Stomach (tissue), 8 donors: ENCODE measurements at regions not wholly inside any gene's neighbourhood (a gene's known extent, or its start where the extent isn't known, plus 50 kb on each side); places are given as distances from the start of the nearest gene placed in this dataset.

Source experiments
- DNase-seq, 2 donors: peaks; one replicate each; pipeline versions ENCODE4 v3.0.0 to v3.0.0-alpha.2; 2013 to 2019
- H3K27ac ChIP-seq, 5 donors: fragments of 200-600 bp in 4 of 5; sonication (generic) in 4 of 5; one replicate each; pipeline ENCODE4 v1.5.1; 2013 to 2019; ENCODE audit warnings: mild to moderate bottlenecking in 1 of 5, moderate library complexity in 1 of 5
- H3K27me3 ChIP-seq, 3 donors: fragments of 200-600 bp; sonication (generic); one replicate each; pipeline ENCODE4 v1.5.1; 2017 to 2019; ENCODE audit warnings: mixed run types in 1 of 3
- H3K36me3 ChIP-seq, 4 donors: fragments of 200-600 bp; sonication (generic); 1 replicate in 3 of 4; 2 replicates in 1 of 4; pipeline ENCODE4 v1.5.1; 2016 to 2019
- H3K4me1 ChIP-seq, 4 donors: fragments of 200-600 bp; sonication (generic); one replicate each; pipeline ENCODE4 v1.5.1; 2016 to 2019
- H3K4me3 ChIP-seq, 4 donors: fragments of 200-600 bp; sonication (generic) in 3 of 4; one replicate each; pipeline ENCODE4 v1.5.1; 2016 to 2019; ENCODE audit warnings: mild to moderate bottlenecking in 1 of 4
- H3K9me3 ChIP-seq, 4 donors: fragments of 200-600 bp; sonication (generic); one replicate each; pipeline ENCODE4 v1.5.1; 2016 to 2019
- EP300 ChIP-seq: sonication (generic); formaldehyde crosslinking; IDR thresholded peaks from one replicate; pipeline ENCODE4 v1.6.1; 2017; ENCODE audit warnings: antibody characterized with exemption
- POLR2A ChIP-seq, 4 donors: fragments of 450-650 bp; IDR thresholded peaks; one replicate each; pipeline ENCODE4 v1.6.1; 2016; ENCODE audit warnings: antibody characterized with exemption in 4 of 4, control low read depth in 2 of 4, mild to moderate bottlenecking in 1 of 4, moderate library complexity in 1 of 4
- POLR2AphosphoS5 ChIP-seq, 3 donors: sonication (generic); formaldehyde crosslinking; IDR thresholded peaks; one replicate each; pipeline ENCODE4 v1.6.1; 2016; ENCODE audit warnings: antibody characterized with exemption in 3 of 3
- WGBS, 5 donors: extraction: QIAGEN DNeasy Blood & Tissue Kit in 3 of 5; methylation state at CpG; one replicate each; pipeline versions ENCODE4 v1.1.5 to v1.1.7; 2013 to 2018; 5-methylcytosine and 5-hydroxymethylcytosine counted together
- intact Hi-C: fragments of 100-400 bp; cut with DNase I; formaldehyde crosslinking; loops from one replicate; pipeline ENCODE4 v1.15.1; 2023; ENCODE audit warnings: low total_unique reads
- TF ChIP-seq, protein P1 (sequence below), 7 experiments: fragments of 450-650 bp in 4 of 7; fragments of 200-600 bp in 3 of 7; sonication (generic) in 3 of 7; IDR thresholded peaks; one replicate each; pipeline ENCODE4 v1.5.1; 2016 to 2019; ENCODE audit warnings: antibody characterized with exemption in 7 of 7, control low read depth in 2 of 7, mild to moderate bottlenecking in 1 of 7
- donor health status: healthy with polysubstance abuse.
- donor health status: Bipolar disorder and iron deficiency.
- donor health status: healthy.

DNA sequence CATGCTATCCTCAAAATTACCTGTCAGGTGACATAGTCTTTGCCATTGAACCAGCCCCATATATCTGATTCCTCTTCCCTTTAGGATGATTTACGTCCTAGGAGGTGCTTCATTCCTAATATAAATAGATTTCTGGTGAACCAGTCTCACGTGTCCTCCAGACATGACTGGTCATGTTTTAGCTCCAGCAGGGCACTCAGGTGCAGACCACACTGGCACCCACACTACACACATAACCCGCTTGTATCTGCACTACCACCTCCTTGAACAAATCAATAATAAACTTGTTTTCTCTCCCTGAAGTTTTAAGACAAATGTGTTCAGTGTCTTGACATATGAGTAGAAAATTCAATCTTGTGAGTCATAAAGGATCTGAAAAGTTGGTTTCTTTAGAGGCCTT is 155.5 kb downstream of the GOLIM4 start:
- no peak overlapping the region for H3K27ac ChIP-seq
- intact Hi-C loops, result no loop called here
- H3K4me1 ChIP-seq, result no peaks in the 10 kb centered on the region
- H3K27me3 ChIP-seq, result no peaks in the 10 kb centered on the region
- no peaks in the 10 kb centered on the region for H3K36me3 ChIP-seq
- no peak overlapping the region for H3K4me3 ChIP-seq
- no peaks in the 10 kb centered on the region for H3K9me3 ChIP-seq
- 75 to 94% (median 84%) methylated on average over 3 of the region's 3 CpGs for WGBS, 5 donors
- DNase-seq, result no peak
- TF ChIP-seq POLR2AphosphoS5 (IDR thresholded peaks at IDR 0.05) (no peak), POLR2A (IDR thresholded peaks at IDR 0.05) (no peak), EP300 (no peak)

GRCh38 chr3:167938516-167938915 is 157.2 kb downstream of the GOLIM4 start:
- H3K9me3 ChIP-seq, result no peaks in the 10 kb centered on the region
- no peak for DNase-seq
- H3K4me3 ChIP-seq, result no peak overlapping the region
- no peaks in the 10 kb centered on the region for H3K27me3 ChIP-seq
- no peaks in the 10 kb centered on the region for H3K36me3 ChIP-seq
- intact Hi-C loops, result no loop called here
- no peaks in the 10 kb centered on the region for H3K4me1 ChIP-seq
- no peak overlapping the region for H3K27ac ChIP-seq
- no peak for TF ChIP-seq POLR2A (IDR thresholded peaks at IDR 0.05)
- TF ChIP-seq, protein P1, sequence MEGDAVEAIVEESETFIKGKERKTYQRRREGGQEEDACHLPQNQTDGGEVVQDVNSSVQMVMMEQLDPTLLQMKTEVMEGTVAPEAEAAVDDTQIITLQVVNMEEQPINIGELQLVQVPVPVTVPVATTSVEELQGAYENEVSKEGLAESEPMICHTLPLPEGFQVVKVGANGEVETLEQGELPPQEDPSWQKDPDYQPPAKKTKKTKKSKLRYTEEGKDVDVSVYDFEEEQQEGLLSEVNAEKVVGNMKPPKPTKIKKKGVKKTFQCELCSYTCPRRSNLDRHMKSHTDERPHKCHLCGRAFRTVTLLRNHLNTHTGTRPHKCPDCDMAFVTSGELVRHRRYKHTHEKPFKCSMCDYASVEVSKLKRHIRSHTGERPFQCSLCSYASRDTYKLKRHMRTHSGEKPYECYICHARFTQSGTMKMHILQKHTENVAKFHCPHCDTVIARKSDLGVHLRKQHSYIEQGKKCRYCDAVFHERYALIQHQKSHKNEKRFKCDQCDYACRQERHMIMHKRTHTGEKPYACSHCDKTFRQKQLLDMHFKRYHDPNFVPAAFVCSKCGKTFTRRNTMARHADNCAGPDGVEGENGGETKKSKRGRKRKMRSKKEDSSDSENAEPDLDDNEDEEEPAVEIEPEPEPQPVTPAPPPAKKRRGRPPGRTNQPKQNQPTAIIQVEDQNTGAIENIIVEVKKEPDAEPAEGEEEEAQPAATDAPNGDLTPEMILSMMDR (IDR thresholded peaks at IDR 0.05), result no peak
- no peak for TF ChIP-seq EP300
- TF ChIP-seq POLR2AphosphoS5 (IDR thresholded peaks at IDR 0.05), result no peak

DNA sequence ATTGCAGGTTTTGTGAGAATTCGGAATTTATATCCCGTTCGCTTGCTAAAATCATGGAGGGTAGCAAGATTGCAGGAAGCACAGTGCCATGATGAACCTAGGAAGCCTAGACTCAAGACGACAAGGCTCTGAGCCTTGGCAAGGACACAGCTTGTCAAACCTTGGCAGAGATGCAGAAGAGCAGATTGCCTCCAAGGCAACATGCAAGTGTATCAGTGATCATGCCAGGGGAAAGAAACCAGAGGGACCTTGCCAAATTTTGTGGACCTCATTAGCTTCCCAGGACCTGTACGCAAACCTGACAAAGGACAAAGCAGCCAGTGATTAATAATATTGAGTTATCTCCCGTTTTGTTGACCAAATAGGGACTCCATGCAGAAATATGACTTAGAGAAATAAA is 159.7 kb downstream of the GOLIM4 start:
- no peaks in the 10 kb centered on the region for H3K27me3 ChIP-seq
- TF ChIP-seq POLR2AphosphoS5 (IDR thresholded peaks at IDR 0.05), result no peak
- TF ChIP-seq EP300, result no peak
- TF ChIP-seq, protein P1 (IDR thresholded peaks at IDR 0.05), result no peak
- TF ChIP-seq POLR2A (IDR thresholded peaks at IDR 0.05), result no peak
- intact Hi-C loops, result no loop called here
- WGBS, 5 donors, result 62 to 67% (median 64%) methylated on average over 6 of the region's 6 CpGs
- no peak overlapping the region for H3K4me3 ChIP-seq
- no peak overlapping the region for H3K27ac ChIP-seq
- no peak for DNase-seq
- H3K4me1 ChIP-seq, result no peaks in the 10 kb centered on the region
- H3K9me3 ChIP-seq, result no peaks in the 10 kb centered on the region
- H3K36me3 ChIP-seq, result no peaks in the 10 kb centered on the region

DNA sequence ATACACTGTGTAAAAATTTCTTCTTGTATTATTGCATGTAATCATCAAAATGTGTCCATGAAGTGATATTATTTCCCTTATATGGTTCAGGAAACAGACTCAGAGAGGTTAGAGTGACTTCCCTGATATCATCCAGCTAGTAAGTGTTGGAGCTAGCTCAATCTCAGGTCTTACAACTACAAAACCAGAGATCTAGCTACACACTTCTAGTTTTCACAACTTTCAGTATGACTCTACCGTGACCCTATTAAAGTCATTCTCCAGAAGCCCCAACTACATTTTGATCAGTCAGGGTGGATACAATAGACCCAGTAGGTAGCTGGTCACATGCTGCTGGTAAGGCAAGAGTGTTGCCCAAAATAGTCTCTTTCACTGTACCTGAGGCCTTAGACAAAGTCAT is 165.3 kb downstream of the GOLIM4 start:
- no peaks in the 10 kb centered on the region for H3K36me3 ChIP-seq
- no peak for DNase-seq
- WGBS, 5 donors, result 74 to 100% (median 94%) methylated on average over 1 of the region's 1 CpG
- H3K9me3 ChIP-seq, result no peaks in the 10 kb centered on the region
- TF ChIP-seq POLR2AphosphoS5 (IDR thresholded peaks at IDR 0.05) (no peak), EP300 (no peak), POLR2A (IDR thresholded peaks at IDR 0.05) (no peak)
- TF ChIP-seq, protein P1 (IDR thresholded peaks at IDR 0.05), result no peak
- intact Hi-C loops, result no loop called here
- H3K27ac ChIP-seq, result no peak overlapping the region
- no peaks in the 10 kb centered on the region for H3K27me3 ChIP-seq
- H3K4me1 ChIP-seq, result peaks cover 0 to 7% (median 0%) of the 10 kb centered on the region in 4 donors
- H3K4me3 ChIP-seq, result no peak overlapping the region

DNA sequence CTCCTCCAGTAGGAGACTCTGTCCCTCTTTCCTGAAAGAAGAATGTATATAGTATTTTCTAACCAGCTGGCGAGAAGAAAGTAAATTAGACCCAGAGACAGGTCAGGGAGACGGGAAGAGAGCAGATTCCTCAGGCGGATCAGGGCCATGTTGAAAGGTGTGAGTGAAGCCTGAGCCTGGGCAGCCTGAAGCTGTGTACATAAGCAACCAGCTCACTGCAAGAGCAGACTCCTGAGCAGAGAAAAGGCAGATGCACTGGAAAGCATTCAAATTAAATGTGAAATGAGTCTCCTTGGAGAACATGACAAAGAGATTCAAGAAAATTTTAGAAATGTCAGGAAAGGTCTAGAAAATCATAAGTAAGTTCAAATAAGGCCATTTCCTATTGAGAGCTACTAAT is 165.8 kb downstream of the GOLIM4 start:
- TF ChIP-seq POLR2AphosphoS5 (IDR thresholded peaks at IDR 0.05), result no peak
- Histone ChIP-seq H3K36me3 (no peaks in the 10 kb centered on the region), H3K27me3 (no peaks in the 10 kb centered on the region), H3K4me3 (no peak overlapping the region), H3K4me1 (peaks cover 0 to 7% (median 0%) of the 10 kb centered on the region in 4 donors), H3K9me3 (no peaks in the 10 kb centered on the region), H3K27ac (no peak overlapping the region)
- WGBS, 5 donors, result 60 to 76% (median 69%) methylated on average over 3 of the region's 3 CpGs
- peak in 1 of 2 donors; percentile 36 for DNase-seq
- intact Hi-C loops, result no loop called here
